Testis (tissue), 2 donors: ENCODE measurements at regions not wholly inside any gene's neighbourhood (a gene's known extent, or its start where the extent isn't known, plus 50 kb on each side); places are given as distances from the start of the nearest gene placed in this dataset.
"Not testable (repeated sequence)": the region's sequence is repeated elsewhere in the genome, so short reads cannot be mapped to it uniquely, and the experiment has no call there.

ENCODE experiments used
- DNase-seq: peaks from one replicate; pipeline ENCODE4 v3.0.0-alpha.2; 2019
- H3K27ac ChIP-seq, 2 donors: fragments of 200-600 bp; sonication (generic); one replicate each; pipeline ENCODE4 v1.5.1; 2019
- H3K27me3 ChIP-seq: fragments of 200-600 bp; sonication (generic); one replicate; pipeline ENCODE4 v1.5.1; 2019
- H3K36me3 ChIP-seq: fragments of 200-600 bp; sonication (generic); one replicate; pipeline ENCODE4 v1.5.1; 2017; ENCODE audit warnings: low read depth; ENCODE audit errors: missing control alignments
- H3K4me1 ChIP-seq: fragments of 200-600 bp; sonication (generic); one replicate; pipeline ENCODE4 v1.5.1; 2019
- H3K4me3 ChIP-seq, 2 donors: fragments of 200-600 bp; sonication (generic); one replicate each; pipeline ENCODE4 v1.5.1; 2017 to 2019
- H3K9me3 ChIP-seq: fragments of 200-600 bp; sonication (generic); one replicate; pipeline ENCODE4 v1.5.1; 2017
- WGBS, 2 donors: methylation state at CpG; one replicate each; pipeline ENCODE4 v1.1.5; 2018; 5-methylcytosine and 5-hydroxymethylcytosine counted together
- intact Hi-C: fragments of 100-400 bp; cut with DNase I; formaldehyde crosslinking; loops from one replicate; pipeline ENCODE4 v1.15.1; 2023; ENCODE audit warnings: low total_unique reads

GRCh38 chr2:87414795-87415570 lies 332.9 kb upstream of the PLGLB2 start:
- H3K9me3 ChIP-seq, H3K4me3 ChIP-seq, DNase-seq, H3K27me3 ChIP-seq, intact Hi-C loops, H3K36me3 ChIP-seq, H3K27ac ChIP-seq, H3K4me1 ChIP-seq: not testable (repeated sequence)
- WGBS, 2 donors: 91 to 100% methylated on average over 1 to 8 of the region's 10 CpGs

GRCh38 chr2:87415586-87416265 lies 332.2 kb upstream of the PLGLB2 start:
- DNase-seq, H3K27ac ChIP-seq, H3K27me3 ChIP-seq, H3K36me3 ChIP-seq, H3K4me1 ChIP-seq, H3K4me3 ChIP-seq, H3K9me3 ChIP-seq, intact Hi-C loops: not testable (repeated sequence)
- WGBS, 2 donors: 67 to 100% methylated on average over 1 of the region's 1 CpG

- H3K4me1 ChIP-seq, DNase-seq, intact Hi-C loops, H3K9me3 ChIP-seq, H3K27me3 ChIP-seq, H3K36me3 ChIP-seq, H3K4me3 ChIP-seq, H3K27ac ChIP-seq: not testable (repeated sequence)
- 50% methylated on average over 1 of the region's 1 CpG; no CpG with 5 or more reads in 1 of the 2 donors for WGBS, 2 donors
Measured at GRCh38 chr2:87416266-87416592, 331.7 kb upstream of the PLGLB2 start.

DNA sequence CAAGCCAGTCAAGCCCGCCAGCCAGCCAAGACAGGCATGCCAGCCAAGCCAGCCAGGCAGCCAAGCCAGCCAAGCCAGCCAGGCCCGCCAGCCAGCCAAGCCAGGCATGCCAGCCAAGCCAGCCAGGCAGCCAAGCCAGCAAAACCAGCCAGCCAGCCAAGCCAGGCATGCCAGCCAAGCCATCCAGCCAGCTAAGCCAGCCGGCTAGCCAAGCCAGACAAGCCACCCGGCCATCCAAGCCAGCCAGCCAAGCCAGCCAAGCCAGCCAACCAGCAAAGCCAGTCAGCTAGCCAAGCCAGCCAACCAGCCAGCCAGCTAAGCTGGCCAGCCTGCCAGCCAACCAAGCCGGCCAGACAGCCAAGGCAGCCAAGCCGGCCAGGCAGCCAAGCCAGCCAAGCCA lies 330.7 kb upstream of the PLGLB2 start:
- not testable (repeated sequence) for H3K4me1 ChIP-seq, DNase-seq

GRCh38 chr2:87417742-87418567 lies 329.9 kb upstream of the PLGLB2 start:
- intact Hi-C loops, H3K27me3 ChIP-seq, DNase-seq, H3K4me3 ChIP-seq, H3K9me3 ChIP-seq, H3K27ac ChIP-seq, H3K36me3 ChIP-seq, H3K4me1 ChIP-seq: not testable (repeated sequence)
- WGBS, 2 donors: no CpG with 5 or more reads among the region's 3 CpGs

More for the DNA sequence above, 330.7 kb upstream of the PLGLB2 start:
- WGBS, 2 donors: 83% methylated on average over 2 of the region's 6 CpGs; no CpG with 5 or more reads in 1 of the 2 donors
- H3K36me3 ChIP-seq, intact Hi-C loops, H3K27ac ChIP-seq, H3K27me3 ChIP-seq, H3K9me3 ChIP-seq, H3K4me3 ChIP-seq: not testable (repeated sequence)

DNA sequence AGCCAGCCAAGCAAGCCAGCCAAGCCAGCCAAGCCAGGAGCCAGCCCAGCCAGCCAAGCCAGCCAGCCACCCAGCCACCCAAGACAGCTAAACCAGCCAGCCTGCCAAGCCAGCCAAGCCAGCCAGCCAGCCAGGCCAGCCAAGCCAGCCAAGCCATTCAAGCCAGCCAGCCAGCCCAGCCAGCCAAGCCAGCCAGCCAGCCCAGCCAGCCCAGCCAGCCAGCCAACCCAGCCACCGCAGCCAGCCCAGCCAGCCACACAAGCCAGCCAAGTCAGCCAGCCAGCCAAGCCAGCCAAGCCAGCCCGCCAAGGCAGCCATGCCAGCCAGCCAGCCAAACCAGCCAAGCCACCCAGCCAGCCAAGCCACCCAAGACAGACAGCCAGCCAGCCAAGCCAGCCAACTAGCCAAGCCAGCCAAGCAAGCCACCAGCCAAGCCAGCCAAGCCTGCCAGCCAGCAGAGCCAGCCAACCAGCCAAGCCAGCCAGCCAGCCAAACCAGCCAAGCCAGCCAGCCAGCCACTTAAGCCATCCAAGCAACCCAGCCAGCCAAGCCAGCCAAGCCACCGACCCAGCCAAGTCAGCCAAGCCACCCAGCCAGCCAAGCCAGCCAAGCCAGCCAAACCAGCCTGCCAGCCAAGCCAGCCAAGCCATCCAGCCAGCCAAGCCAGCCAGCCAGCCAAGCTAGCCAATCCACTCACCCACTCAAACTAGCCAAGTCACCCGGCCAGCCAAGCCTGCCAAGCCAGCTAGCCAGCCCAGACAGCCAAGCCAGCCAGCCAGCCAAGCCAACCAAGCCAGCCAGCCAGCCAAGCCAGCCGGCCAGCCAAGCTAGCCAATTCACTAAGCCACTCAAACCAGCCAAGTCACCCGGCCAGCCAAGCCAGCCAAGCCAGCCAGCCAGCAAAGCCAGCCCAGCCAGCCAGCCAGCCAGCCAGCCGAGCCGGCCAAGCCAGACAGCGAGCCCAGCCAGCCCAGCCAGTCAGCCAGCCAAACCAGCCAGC lies 328.8 kb upstream of the PLGLB2 start:
- H3K36me3 ChIP-seq, H3K9me3 ChIP-seq, H3K27me3 ChIP-seq, DNase-seq, H3K4me1 ChIP-seq, H3K27ac ChIP-seq, H3K4me3 ChIP-seq, intact Hi-C loops: not testable (repeated sequence)
- 84 to 86% methylated on average over 4 to 6 of the region's 9 CpGs for WGBS, 2 donors

DNA sequence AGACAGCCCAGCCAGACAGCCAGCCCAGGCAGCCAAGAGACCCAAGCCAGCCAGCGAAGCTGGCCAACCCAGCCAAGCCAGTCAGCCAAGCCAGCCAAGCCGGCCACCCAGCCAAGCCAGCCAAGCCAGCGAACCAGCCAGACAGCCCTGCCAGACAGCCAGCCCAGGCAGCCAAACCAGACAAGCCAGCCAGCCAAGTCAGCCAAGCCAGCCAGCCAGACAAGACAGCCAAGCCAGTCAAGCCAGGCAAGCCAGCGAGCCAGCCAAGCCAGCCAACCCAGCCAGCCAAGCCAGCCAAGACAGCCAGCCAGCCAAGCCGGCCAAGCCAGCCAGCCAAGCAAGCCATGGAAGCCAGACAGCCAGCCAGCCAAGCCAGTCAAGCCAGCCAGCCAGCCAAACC lies 327.9 kb upstream of the PLGLB2 start:
- H3K27ac ChIP-seq, H3K4me1 ChIP-seq, H3K9me3 ChIP-seq, intact Hi-C loops, H3K27me3 ChIP-seq, DNase-seq, H3K36me3 ChIP-seq, H3K4me3 ChIP-seq: not testable (repeated sequence)
- WGBS, 2 donors: 100% methylated on average over 2 of the region's 5 CpGs; no CpG with 5 or more reads in 1 of the 2 donors

DNA sequence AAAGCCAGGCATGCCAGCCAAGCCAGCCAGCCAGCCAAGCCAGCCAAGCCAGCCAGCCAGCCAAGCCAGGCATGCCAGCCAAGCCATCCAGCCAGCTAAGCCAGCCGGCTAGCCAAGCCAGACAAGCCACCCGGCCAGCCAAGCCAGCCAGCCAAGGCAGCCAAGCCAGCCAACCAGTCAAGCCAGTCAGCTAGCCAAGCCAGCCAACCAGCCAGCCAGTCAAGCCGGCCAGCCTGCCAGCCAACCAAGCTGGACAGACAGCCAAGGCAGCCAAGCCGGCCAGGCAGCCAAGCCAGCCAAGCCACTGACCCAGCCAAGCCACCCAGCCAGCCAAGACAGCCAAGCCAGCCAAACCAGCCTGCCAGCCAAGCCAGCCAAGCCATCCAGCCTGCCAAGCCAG lies 326.9 kb upstream of the PLGLB2 start:
- H3K27ac ChIP-seq, H3K4me1 ChIP-seq, H3K9me3 ChIP-seq, H3K27me3 ChIP-seq, H3K4me3 ChIP-seq, H3K36me3 ChIP-seq, DNase-seq, intact Hi-C loops: not testable (repeated sequence)
- WGBS, 2 donors: 87% methylated on average over 4 of the region's 4 CpGs; no CpG with 5 or more reads in 1 of the 2 donors

- H3K4me3 ChIP-seq, H3K36me3 ChIP-seq, DNase-seq, H3K4me1 ChIP-seq, H3K9me3 ChIP-seq, H3K27me3 ChIP-seq, intact Hi-C loops, H3K27ac ChIP-seq: not testable (repeated sequence)
- WGBS, 2 donors: 90 to 96% methylated on average over 3 to 5 of the region's 7 CpGs
Measured at GRCh38 chr2:87423796-87424762, 323.8 kb upstream of the PLGLB2 start.

GRCh38 chr2:87424763-87425154 lies 323.1 kb upstream of the PLGLB2 start:
- intact Hi-C loops: not testable (repeated sequence)
- WGBS, 2 donors: 60% methylated on average over 1 of the region's 1 CpG; no CpG with 5 or more reads in 1 of the 2 donors

More at GRCh38 chr2:87424763-87425154, 323.1 kb upstream of the PLGLB2 start:
- H3K4me1 ChIP-seq, H3K27me3 ChIP-seq, H3K4me3 ChIP-seq, DNase-seq, H3K36me3 ChIP-seq, H3K27ac ChIP-seq, H3K9me3 ChIP-seq: not testable (repeated sequence)
